H9 (cell line): ENCODE measurements at regions not wholly inside any gene's neighbourhood (a gene's known extent, or its start where the extent isn't known, plus 50 kb on each side); places are given as distances from the start of the nearest gene placed in this dataset.

ENCODE experiments used
- DNase-seq: peaks from one replicate; pipeline ENCODE4 v3.0.0-alpha.2; 2017
- H2AFZ ChIP-seq: one replicate; pipeline ENCODE4 v1.6.1; 2013; ENCODE audit warnings: mild to moderate bottlenecking, low read length, control low read depth, moderate library complexity
- H2AK5ac ChIP-seq: 2 replicates; pipeline ENCODE4 v1.6.1; 2013; ENCODE audit warnings: low read length, control low read depth, mixed read lengths; ENCODE audit not compliant: insufficient read length
- H2BK120ac ChIP-seq: one replicate; pipeline ENCODE4 v1.6.1; 2013; ENCODE audit warnings: low read depth, mild to moderate bottlenecking, low read length, control low read depth, inconsistent platforms; ENCODE audit not compliant: poor library complexity, severe bottlenecking
- H2BK12ac ChIP-seq: 2 replicates; pipeline ENCODE4 v1.6.1; 2013; ENCODE audit warnings: low read length, control low read depth, mixed read lengths, low read depth; ENCODE audit not compliant: insufficient read length
- H2BK15ac ChIP-seq: 2 replicates; pipeline ENCODE4 v1.6.1; 2013; ENCODE audit warnings: low read depth, low read length, control low read depth
- H2BK20ac ChIP-seq: one replicate; pipeline ENCODE4 v1.6.1; 2013; ENCODE audit warnings: low read depth, mild to moderate bottlenecking, low read length, control low read depth, inconsistent platforms; ENCODE audit not compliant: poor library complexity, severe bottlenecking
- H2BK5ac ChIP-seq: 2 replicates; pipeline ENCODE4 v1.6.1; 2013; ENCODE audit warnings: low read length, control low read depth, mixed read lengths; ENCODE audit not compliant: insufficient read length
- H3K14ac ChIP-seq: 2 replicates; pipeline ENCODE4 v1.6.1; 2013; ENCODE audit warnings: low read length, control low read depth; ENCODE audit not compliant: insufficient read depth
- H3K18ac ChIP-seq: 2 replicates; pipeline ENCODE4 v1.6.1; 2013; ENCODE audit warnings: low read depth, mild to moderate bottlenecking, mixed read lengths, low read length, control low read depth; ENCODE audit not compliant: insufficient read length
- H3K23ac ChIP-seq: 2 replicates; pipeline ENCODE4 v1.6.1; 2013; ENCODE audit warnings: low read length, control low read depth, mixed read lengths, low read depth; ENCODE audit not compliant: insufficient read length
- H3K23me2 ChIP-seq: 2 replicates; pipeline ENCODE4 v1.6.1; 2013; ENCODE audit warnings: low read depth, mild to moderate bottlenecking, mixed read lengths, low read length, control low read depth; ENCODE audit not compliant: insufficient read length, poor library complexity, severe bottlenecking
- H3K27ac ChIP-seq: 2 replicates; pipeline ENCODE4 v1.5.1; 2013; ENCODE audit warnings: low read length, control low read depth, mixed read lengths, low read depth; ENCODE audit not compliant: insufficient read length
- H3K27me3 ChIP-seq: 2 replicates; pipeline ENCODE4 v1.6.1; 2013; ENCODE audit warnings: low read length, control low read depth, inconsistent platforms; ENCODE audit not compliant: insufficient read depth
- H3K4ac ChIP-seq: 2 replicates; pipeline ENCODE4 v1.6.1; 2013; ENCODE audit warnings: low read depth, mild to moderate bottlenecking, control low read depth, inconsistent platforms, low read length, moderate library complexity
- H3K4me1 ChIP-seq: 2 replicates; pipeline ENCODE4 v1.6.1; 2013; ENCODE audit warnings: low read length, control low read depth, inconsistent platforms; ENCODE audit not compliant: insufficient read depth
- H3K4me2 ChIP-seq: 2 replicates; pipeline ENCODE4 v1.6.1; 2013; ENCODE audit warnings: low read length, control low read depth, mixed read lengths; ENCODE audit not compliant: insufficient read length, insufficient read depth
- H3K56ac ChIP-seq: 2 replicates; pipeline ENCODE4 v1.6.1; 2013; ENCODE audit warnings: low read depth, mild to moderate bottlenecking, mixed read lengths, low read length, control low read depth; ENCODE audit not compliant: insufficient read length
- H3K79me1 ChIP-seq: 2 replicates; pipeline ENCODE4 v1.6.1; 2013; ENCODE audit warnings: low read depth, mild to moderate bottlenecking, moderate library complexity, low read length, control low read depth, inconsistent platforms; ENCODE audit not compliant: insufficient read depth, poor library complexity, severe bottlenecking
- H3K79me2 ChIP-seq: 2 replicates; pipeline ENCODE4 v1.6.1; 2013; ENCODE audit warnings: low read length, control low read depth, inconsistent platforms; ENCODE audit not compliant: insufficient read depth
- H3K9ac ChIP-seq: 2 replicates; pipeline ENCODE4 v1.6.1; 2013; ENCODE audit warnings: low read length, control low read depth, mixed read lengths; ENCODE audit not compliant: insufficient read length; ENCODE audit errors: extremely low read depth
- H3K9me3 ChIP-seq: one replicate; pipeline ENCODE4 v1.6.1; 2013; ENCODE audit warnings: low read depth, low read length, inconsistent platforms; ENCODE audit not compliant: control insufficient read depth
- H3T11ph ChIP-seq: one replicate; pipeline ENCODE4 v1.6.1; 2013; ENCODE audit warnings: mild to moderate bottlenecking, low read length, control low read depth, inconsistent platforms
- H4K20me1 ChIP-seq: one replicate; pipeline ENCODE4 v1.6.1; 2013; ENCODE audit not compliant: control insufficient read depth, insufficient read length, insufficient read depth
- H4K5ac ChIP-seq: 2 replicates; pipeline ENCODE4 v1.6.1; 2013; ENCODE audit warnings: low read depth, mild to moderate bottlenecking, mixed read lengths, low read length, control low read depth; ENCODE audit not compliant: insufficient read length
- H4K8ac ChIP-seq: replicated peaks from 2 replicates; pipeline ENCODE4 v1.6.1; 2013; ENCODE audit warnings: low read length, control low read depth, mixed read lengths, low read depth; ENCODE audit not compliant: insufficient read length
- H4K91ac ChIP-seq: 2 replicates; pipeline ENCODE4 v1.6.1; 2013; ENCODE audit warnings: low read depth, mild to moderate bottlenecking, moderate library complexity, mixed read lengths, low read length, control low read depth; ENCODE audit not compliant: insufficient read length
- H3K27ac Mint-ChIP-seq, 3 experiments: 2 replicates in 2 of 3; 3 replicates in 1 of 3; pipeline ENCODE4 v1.8.0; 2020 to 2021; ENCODE audit warnings: mixed read lengths in 3 of 3, mild to moderate bottlenecking in 1 of 3, moderate library complexity in 1 of 3
- H3K27me3 Mint-ChIP-seq: 2 replicates; pipeline ENCODE4 v1.8.0; 2021; ENCODE audit warnings: low read depth, mild to moderate bottlenecking, moderate library complexity, mixed read lengths
- H3K36me3 Mint-ChIP-seq, 3 experiments: 2 replicates in 2 of 3; 3 replicates in 1 of 3; pipeline ENCODE4 v1.8.0; 2020 to 2021; ENCODE audit warnings: low read depth in 3 of 3, mixed read lengths in 3 of 3; ENCODE audit not compliant: insufficient read depth in 1 of 3
- H3K4me1 Mint-ChIP-seq, 2 experiments: 2 replicates each; pipeline ENCODE4 v1.8.0; 2020; ENCODE audit warnings: mixed read lengths in 2 of 2
- H3K4me3 Mint-ChIP-seq, 2 experiments: 2 replicates in 1 of 2; 3 replicates in 1 of 2; pipeline ENCODE4 v1.8.0; 2020 to 2021; ENCODE audit warnings: mild to moderate bottlenecking in 2 of 2, mixed read lengths in 2 of 2, moderate library complexity in 1 of 2
- H3K9me3 Mint-ChIP-seq, 2 experiments: 2 replicates in 1 of 2; 3 replicates in 1 of 2; pipeline ENCODE4 v1.8.0; 2020; ENCODE audit warnings: mild to moderate bottlenecking in 2 of 2, mixed read lengths in 2 of 2, moderate library complexity in 1 of 2
- CTCF ChIP-seq: fragments of 200-600 bp; sonication (generic); conservative IDR thresholded peaks from 3 replicates; pipeline ENCODE4 v1.8.0; 2021; ENCODE audit warnings: antibody characterized with exemption, mild to moderate bottlenecking
- WGBS: extraction: QIAGEN DNeasy Blood & Tissue Kit; methylation state at CpG from one replicate; pipeline ENCODE4 v1.1.7; 2013; ENCODE audit warnings: missing lambda C conversion rate, low lambda C conversion rate, mixed read lengths; ENCODE audit not compliant: insufficient read length; ENCODE audit errors: extremely low coverage; 5-methylcytosine and 5-hydroxymethylcytosine counted together

GRCh38 chr13:60758637-60759036 lies 361.6 kb downstream of the TDRD3 start:
- Histone ChIP-seq H2AFZ (no peak overlapping the region), H3K27ac (no peak overlapping the region), H3K9me3 (no peaks in the 10 kb centered on the region), H4K20me1 (no peaks in the 10 kb centered on the region), H3K79me1 (no peaks in the 10 kb centered on the region), H4K91ac (no peak overlapping the region), H3K4me2 (no peak overlapping the region), H3K79me2 (no peaks in the 10 kb centered on the region), H4K5ac (no peak overlapping the region), H2BK20ac (no peak overlapping the region), H3K14ac (no peak overlapping the region), H2BK12ac (no peak overlapping the region), H2BK5ac (no peak overlapping the region), H3K56ac (no peak overlapping the region), H3K27me3 (no peaks in the 10 kb centered on the region), H3K4ac (no peak overlapping the region), H3K23me2 (no peaks in the 10 kb centered on the region), H4K8ac (no peak overlapping the region), H3T11ph (no peak overlapping the region), H3K23ac (no peak overlapping the region), H3K9ac (no peak overlapping the region), H3K4me1 (peaks cover 3% of the 10 kb centered on the region; the same call in 1 of the 2 replicates), H2BK15ac (no peak overlapping the region), H2AK5ac (no peak overlapping the region), H3K18ac (no peak overlapping the region), H2BK120ac (no peak overlapping the region)
- Mint-ChIP-seq H3K4me1 (peaks cover 42 to 43% of the 10 kb centered on the region in 2 experiments), H3K36me3 (0 out of 7 replicates have a peak, but pooled peaks cover 0 to 2% (median 0%) of the 10 kb centered on the region in 3 experiments), H3K9me3 (no peaks in the 10 kb centered on the region), H3K27ac (no peak overlapping the region), H3K4me3 (no peak overlapping the region), H3K27me3 (no peaks in the 10 kb centered on the region)
- no CpG with 5 or more reads among the region's 1 CpG for WGBS
- no peak for TF ChIP-seq CTCF
- no peak for DNase-seq
